H1 (cell line): ENCODE measurements at regions not wholly inside any gene's neighbourhood (a gene's known extent, or its start where the extent isn't known, plus 50 kb on each side); places are given as distances from the start of the nearest gene placed in this dataset.

Experiments used
- CTCF ChIA-PET: fragments of 300-600 bp; sonication (Branson Sonifier 250); formaldehyde crosslinking; loops from one replicate; lab custom pipeline; 2021; ENCODE audit not compliant: partially characterized antibody; lab: Charles Lee
- POLR2A ChIA-PET: fragments of 300-600 bp; sonication (Branson Sonifier 250); formaldehyde crosslinking; loops from one replicate; lab custom pipeline; 2021; ENCODE audit warnings: inconsistent platforms; ENCODE audit not compliant: partially characterized antibody; lab: Charles Lee
- DNase-seq, 2 experiments: peaks; one replicate each; pipeline versions ENCODE4 v3.0.0 to v3.0.0-alpha.2; 2010 to 2022; ENCODE audit warnings: low spot score in 2 of 2, low read depth in 1 of 2, mixed read lengths in 1 of 2
- FAIRE-seq: peaks from 2 replicates; lab custom pipeline; 2011; peaks lifted over from hg19 to GRCh38; lab: Jason Lieb, UNC
- H2AFZ ChIP-seq: 2 replicates; pipeline ENCODE4 v1.8.1; 2012; ENCODE audit warnings: low read length, inconsistent platforms
- H2AK5ac ChIP-seq: 2 replicates; pipeline ENCODE4 v1.6.1; 2013; ENCODE audit warnings: low read depth, low read length
- H2BK120ac ChIP-seq: replicated peaks from 2 replicates; pipeline ENCODE3; 2013; ENCODE audit warnings: low read depth, low read length, inconsistent platforms
- H2BK12ac ChIP-seq: 2 replicates; pipeline ENCODE4 v1.6.1; 2013; ENCODE audit warnings: low read depth, low read length
- H2BK15ac ChIP-seq: 2 replicates; pipeline ENCODE4 v1.6.1; 2013; ENCODE audit warnings: low read length
- H2BK20ac ChIP-seq: 2 replicates; pipeline ENCODE4 v1.6.1; 2013; ENCODE audit warnings: low read length
- H2BK5ac ChIP-seq: 2 replicates; pipeline ENCODE4 v1.6.1; 2013; ENCODE audit warnings: low read depth, low read length
- H3K14ac ChIP-seq: 2 replicates; pipeline ENCODE4 v1.6.1; 2013; ENCODE audit warnings: inconsistent platforms; ENCODE audit not compliant: insufficient read length
- H3K18ac ChIP-seq: 2 replicates; pipeline ENCODE4 v1.6.1; 2013; ENCODE audit warnings: low read length; ENCODE audit errors: extremely low read depth
- H3K23ac ChIP-seq: 2 replicates; pipeline ENCODE4 v1.6.1; 2013; ENCODE audit warnings: inconsistent platforms; ENCODE audit not compliant: insufficient read length
- H3K23me2 ChIP-seq: 2 replicates; pipeline ENCODE4 v1.6.1; 2013; ENCODE audit warnings: low read depth, low read length
- H3K27ac ChIP-seq: 2 replicates; pipeline ENCODE4 v1.6.1; 2011; ENCODE audit warnings: low read depth, low read length, inconsistent platforms
- H3K27me3 ChIP-seq, 4 experiments: replicated peaks in 1 of 4; 1 replicate in 1 of 4; 2 replicates in 3 of 4; pipeline versions ENCODE4 v1.6.1 to v1.8.1; 2011 to 2013; ENCODE audit warnings: low read length in 3 of 4, mild to moderate bottlenecking in 3 of 4, inconsistent platforms in 2 of 4, mixed read lengths in 2 of 4, moderate library complexity in 1 of 4; ENCODE audit not compliant: control insufficient read depth in 3 of 4, insufficient read depth in 3 of 4; ENCODE audit errors: extremely low read depth in 1 of 4
- H3K36me3 ChIP-seq, 4 experiments: 2 replicates each; pipeline versions ENCODE4 v1.6.1 to v1.8.1; 2011 to 2013; ENCODE audit warnings: mild to moderate bottlenecking in 4 of 4, low read length in 3 of 4, moderate library complexity in 2 of 4, control low read depth in 1 of 4, inconsistent platforms in 1 of 4; ENCODE audit not compliant: insufficient read depth in 4 of 4, control insufficient read depth in 2 of 4
- H3K4ac ChIP-seq: replicated peaks from 2 replicates; pipeline ENCODE3; 2013; ENCODE audit warnings: low read length, low read depth, mixed read lengths, inconsistent platforms; ENCODE audit not compliant: insufficient read length
- H3K4me1 ChIP-seq, 4 experiments: replicated peaks in 1 of 4; 1 replicate in 1 of 4; 2 replicates in 3 of 4; pipeline versions ENCODE4 v1.6.1 to v1.8.1; 2011 to 2013; ENCODE audit warnings: low read length in 3 of 4, inconsistent platforms in 2 of 4, mixed read lengths in 1 of 4; ENCODE audit not compliant: insufficient read depth in 4 of 4, control insufficient read depth in 3 of 4
- H3K4me2 ChIP-seq, 2 experiments: 2 replicates each; pipeline versions ENCODE4 v1.6.1 to v1.8.1; 2011 to 2013; ENCODE audit warnings: low read depth in 2 of 2, low read length in 2 of 2, control low read depth in 1 of 2, inconsistent platforms in 1 of 2, mild to moderate bottlenecking in 1 of 2; ENCODE audit not compliant: insufficient read depth in 1 of 2
- H3K4me3 ChIP-seq, 4 experiments: fragments of 200-600, 300-600 bp in 1 of 4; sonication (generic), shearing (Covaris generic), sonication (Bioruptor Twin) in 1 of 4; 2 replicates each; pipeline versions ENCODE4 v1.5.1 to v1.8.1; 2011 to 2016; ENCODE audit warnings: low read length in 4 of 4, low read depth in 3 of 4, control low read depth in 2 of 4, inconsistent platforms in 2 of 4, mild to moderate bottlenecking in 2 of 4, mixed read lengths in 1 of 4, moderate library complexity in 1 of 4; ENCODE audit not compliant: insufficient read depth in 2 of 4; ENCODE audit errors: extremely low read depth in 1 of 4
- H3K56ac ChIP-seq: replicated peaks from 2 replicates; pipeline ENCODE3; 2013; ENCODE audit warnings: low read depth, mild to moderate bottlenecking, mixed read lengths, low read length, inconsistent platforms; ENCODE audit not compliant: insufficient read length
- H3K79me1 ChIP-seq: 2 replicates; pipeline ENCODE4 v1.6.1; 2013; ENCODE audit warnings: low read depth, low read length, control low read depth
- H3K79me2 ChIP-seq, 2 experiments: 2 replicates each; pipeline versions ENCODE4 v1.6.1 to v1.8.1; 2012 to 2013; ENCODE audit warnings: low read length in 2 of 2, mild to moderate bottlenecking in 2 of 2, inconsistent platforms in 1 of 2; ENCODE audit not compliant: insufficient read depth in 2 of 2, control insufficient read depth in 1 of 2
- H3K9ac ChIP-seq, 4 experiments: replicated peaks in 1 of 4; 1 replicate in 1 of 4; 2 replicates in 3 of 4; pipeline versions ENCODE4 v1.6.1 to v1.8.1; 2011 to 2013; ENCODE audit warnings: low read depth in 3 of 4, low read length in 3 of 4, control low read depth in 2 of 4, mild to moderate bottlenecking in 2 of 4, moderate library complexity in 2 of 4, inconsistent platforms in 1 of 4; ENCODE audit errors: extremely low read depth in 1 of 4
- H3K9me3 ChIP-seq, 2 experiments: 2 replicates each; pipeline versions ENCODE4 v1.6.1 to v1.8.1; 2012 to 2013; ENCODE audit warnings: mild to moderate bottlenecking in 2 of 2, moderate library complexity in 2 of 2, control low read depth in 1 of 2, inconsistent platforms in 1 of 2, low read depth in 1 of 2, low read length in 1 of 2, mixed read lengths in 1 of 2; ENCODE audit not compliant: insufficient read depth in 2 of 2
- H4K20me1 ChIP-seq, 2 experiments: replicated peaks in 1 of 2; 2 replicates each; pipeline versions ENCODE3 to v1.8.1; 2011 to 2013; ENCODE audit warnings: inconsistent platforms in 2 of 2, low read length in 2 of 2, mild to moderate bottlenecking in 1 of 2; ENCODE audit not compliant: insufficient read depth in 2 of 2, control insufficient read depth in 1 of 2
- H4K5ac ChIP-seq: 2 replicates; pipeline ENCODE4 v1.6.1; 2013; ENCODE audit warnings: low read length, low read depth, mixed read lengths, inconsistent platforms; ENCODE audit not compliant: insufficient read length
- H4K8ac ChIP-seq: 2 replicates; pipeline ENCODE4 v1.8.0; 2013; ENCODE audit warnings: mild to moderate bottlenecking, moderate library complexity, low read length, inconsistent platforms; ENCODE audit not compliant: insufficient read depth; ENCODE audit errors: extremely low read depth
- H4K91ac ChIP-seq: replicated peaks from 2 replicates; pipeline ENCODE3; 2013; ENCODE audit warnings: low read length, mixed read lengths, inconsistent platforms; ENCODE audit not compliant: insufficient read length
- CTBP2 ChIP-seq: IDR thresholded peaks from 2 replicates; pipeline ENCODE4 v1.7.0; 2011; ENCODE audit warnings: borderline replicate concordance, mild to moderate bottlenecking, moderate library complexity, mixed read lengths, low read length; ENCODE audit not compliant: insufficient read depth, insufficient read length
- JUND ChIP-seq: IDR thresholded peaks from 2 replicates; pipeline ENCODE4 v1.6.1; 2011; ENCODE audit warnings: mild to moderate bottlenecking, improper control_type of control experiment, low read length
- POLR2A ChIP-seq, 2 experiments: IDR thresholded peaks; 1 replicate in 1 of 2; 2 replicates in 1 of 2; pipeline ENCODE4 v1.6.1; 2011; ENCODE audit warnings: low read depth in 2 of 2, low read length in 2 of 2, mild to moderate bottlenecking in 2 of 2; ENCODE audit errors: control extremely low read depth in 1 of 2
- RNF2 ChIP-seq: fragments of 200-900, 300-1000 bp; sonication (generic); IDR thresholded peaks from 2 replicates; pipeline ENCODE4 v1.7.1; 2016; ENCODE audit warnings: borderline replicate concordance, low read depth, mild to moderate bottlenecking, antibody characterized with exemption, low read length; ENCODE audit not compliant: poor library complexity, severe bottlenecking; ENCODE audit errors: missing control alignments
- SP1 ChIP-seq: IDR thresholded peaks from 2 replicates; pipeline ENCODE4 v1.6.1; 2011; ENCODE audit warnings: low read depth, low read length
- SP2 ChIP-seq: IDR thresholded peaks from 2 replicates; pipeline ENCODE4 v1.6.1; 2012; ENCODE audit warnings: mild to moderate bottlenecking, low read length, inconsistent platforms
- ZNF274 ChIP-seq: IDR thresholded peaks from 2 replicates; pipeline ENCODE4 v1.7.0; 2012; ENCODE audit warnings: low read length, borderline replicate concordance; ENCODE audit errors: extremely low read depth
- WGBS, 2 experiments: shearing (Covaris generic) in 1 of 2; methylation state at CpG; one replicate each; pipeline versions ENCODE4 v1.1.6 to v1.1.7; 2013 to 2015; ENCODE audit warnings: low lambda C conversion rate in 2 of 2, mixed read lengths in 2 of 2, inconsistent platforms in 1 of 2, low coverage in 1 of 2, missing lambda C conversion rate in 1 of 2; ENCODE audit not compliant: insufficient replicate concordance in 2 of 2, insufficient coverage in 1 of 2, insufficient read length in 1 of 2; ENCODE audit errors: extremely low coverage in 1 of 2, missing lambda C conversion rate in 1 of 2; 5-methylcytosine and 5-hydroxymethylcytosine counted together

DNA sequence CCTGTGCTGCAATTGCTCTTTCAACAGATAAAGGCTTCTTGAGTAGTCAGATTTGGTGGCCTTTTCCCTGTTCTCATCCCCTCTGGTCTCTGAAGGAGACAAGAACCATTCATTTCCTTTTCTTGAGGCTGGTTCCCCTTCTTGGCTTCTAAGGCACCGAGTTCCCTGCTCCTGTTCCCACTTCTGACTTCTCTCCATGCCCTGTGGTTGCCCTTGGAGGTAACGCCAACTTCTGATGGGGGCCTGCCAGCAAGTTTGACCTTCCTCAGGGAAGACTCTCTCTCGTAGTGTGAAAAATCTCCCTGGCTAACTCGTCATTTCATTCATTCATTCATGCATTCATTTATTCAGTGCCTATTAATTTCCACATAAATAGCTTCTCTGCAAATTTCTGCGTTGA is 302.4 kb upstream of the SOX11 start:
- Histone ChIP-seq H3K4me3 (no peak overlapping the region), H3K4me1 (no peaks in the 10 kb centered on the region), H3K27me3 (no peaks in the 10 kb centered on the region), H3K4ac (no peak overlapping the region), H3K9ac (no peak overlapping the region), H2AFZ (0 out of 2 replicates have a peak overlapping the region, but pooled peaks have one; percentile 56), H3K14ac (no peak overlapping the region), H3K79me2 (no peaks in the 10 kb centered on the region), H2AK5ac (no peak overlapping the region), H3K36me3 (no peaks in the 10 kb centered on the region), H3K9me3 (no peaks in the 10 kb centered on the region), H2BK120ac (no peak overlapping the region), H3K4me2 (no peak overlapping the region), H4K20me1 (no peaks in the 10 kb centered on the region), H2BK15ac (no peak overlapping the region), H2BK12ac (no peak overlapping the region), H4K8ac (no peak overlapping the region), H4K91ac (no peak overlapping the region), H4K5ac (no peak overlapping the region), H3K27ac (no peak overlapping the region), H3K23me2 (no peaks in the 10 kb centered on the region), H3K79me1 (no peaks in the 10 kb centered on the region), H3K56ac (no peak overlapping the region), H2BK5ac (no peak overlapping the region), H2BK20ac (no peak overlapping the region), H3K23ac (no peak overlapping the region), H3K18ac (no peak overlapping the region)
- ChIA-PET POLR2A (no interaction called here), CTCF (no interaction called here)
- no peak for TF ChIP-seq RNF2
- no peak for TF ChIP-seq ZNF274
- no peak for TF ChIP-seq SP1
- TF ChIP-seq JUND, result no peak
- TF ChIP-seq SP2, result no peak
- no peak for TF ChIP-seq CTBP2
- TF ChIP-seq POLR2A (IDR thresholded peaks at IDR 0.05; ENCODE audit: control extremely low read depth in 1 of 2, low read depth in 2 of 2, low read length in 2 of 2), result no peak
- 91% methylated on average over 5 of the region's 5 CpGs; no CpG with 5 or more reads in 1 of the 2 experiments for WGBS, 2 experiments
- FAIRE-seq (no peak), DNase-seq (no peak)
